ENCODE measurements at regions not wholly inside any gene's neighbourhood (a gene's known extent, or its start where the extent isn't known, plus 50 kb on each side); places are given as distances from the start of the nearest gene placed in this dataset.

- H3K27me3 ChIP-seq (ENCODE audit: control insufficient read depth, insufficient read depth, low read length): no peaks in the 10 kb centered on the region
- no peak overlapping the region for H3K9ac ChIP-seq (ENCODE audit: low read depth, low read length)
- no peak overlapping the region for H3K4me3 ChIP-seq (ENCODE audit: low read depth, low read length)
- H3K9me3 ChIP-seq (ENCODE audit: control insufficient read depth, insufficient read depth, low read length): no peaks in the 10 kb centered on the region
- peaks cover 6% of the 10 kb centered on the region for H3K4me1 ChIP-seq (ENCODE audit: control insufficient read depth, insufficient read depth, low read length)
- no peaks in the 10 kb centered on the region for H3K36me3 ChIP-seq (ENCODE audit: control insufficient read depth, insufficient read depth, low read length)
Observed at GRCh38 chr12:91786499-91787272, 359.0 kb downstream of the BTG1 start.

GRCh38 chr12:91785655-91786498 lies 359.8 kb downstream of the BTG1 start:
- Histone ChIP-seq H3K4me3 (ENCODE audit: low read depth, low read length) (no peak overlapping the region), H3K36me3 (ENCODE audit: control insufficient read depth, insufficient read depth, low read length) (no peaks in the 10 kb centered on the region), H3K27me3 (ENCODE audit: control insufficient read depth, insufficient read depth, low read length) (no peaks in the 10 kb centered on the region), H3K4me1 (ENCODE audit: control insufficient read depth, insufficient read depth, low read length) (peaks cover 6% of the 10 kb centered on the region), H3K9me3 (ENCODE audit: control insufficient read depth, insufficient read depth, low read length) (no peaks in the 10 kb centered on the region), H3K9ac (ENCODE audit: low read depth, low read length) (no peak overlapping the region)

GRCh38 chr12:91781114-91781513 lies 364.5 kb downstream of the BTG1 start:
- Histone ChIP-seq H3K27me3 (ENCODE audit: control insufficient read depth, insufficient read depth, low read length) (no peaks in the 10 kb centered on the region), H3K4me1 (ENCODE audit: control insufficient read depth, insufficient read depth, low read length) (peaks cover 3% of the 10 kb centered on the region), H3K9ac (ENCODE audit: low read depth, low read length) (no peak overlapping the region), H3K9me3 (ENCODE audit: control insufficient read depth, insufficient read depth, low read length) (no peaks in the 10 kb centered on the region), H3K4me3 (ENCODE audit: low read depth, low read length) (no peak overlapping the region), H3K36me3 (ENCODE audit: control insufficient read depth, insufficient read depth, low read length) (no peaks in the 10 kb centered on the region)

DNA sequence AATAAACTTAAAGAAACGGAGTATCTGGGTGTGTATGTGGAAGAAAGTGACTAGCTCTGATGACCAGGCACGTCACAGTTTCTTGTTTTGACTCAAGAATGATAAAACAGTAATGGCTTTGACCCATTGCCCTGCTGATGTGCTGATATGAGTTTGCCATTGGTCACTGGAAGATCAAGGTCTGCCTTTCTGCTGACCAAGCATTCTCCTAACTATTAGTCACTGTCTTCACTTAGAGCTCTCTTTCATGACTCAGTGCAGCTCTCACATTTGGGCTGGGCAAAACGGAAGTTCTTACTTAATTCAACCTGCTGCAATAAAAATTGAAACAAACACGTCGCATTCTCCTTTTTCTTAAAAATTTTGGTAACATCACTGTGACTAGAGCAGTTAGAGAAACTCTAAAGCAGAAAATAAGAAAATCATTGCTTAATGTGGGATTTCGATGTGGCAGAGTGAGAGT lies 366.7 kb downstream of the BTG1 start:
- no peak overlapping the region for H3K4me3 ChIP-seq (ENCODE audit: low read depth, low read length)
- H3K9ac ChIP-seq (ENCODE audit: low read depth, low read length): no peak overlapping the region
- no peaks in the 10 kb centered on the region for H3K36me3 ChIP-seq (ENCODE audit: control insufficient read depth, insufficient read depth, low read length)
- no peaks in the 10 kb centered on the region for H3K27me3 ChIP-seq (ENCODE audit: control insufficient read depth, insufficient read depth, low read length)
- H3K9me3 ChIP-seq (ENCODE audit: control insufficient read depth, insufficient read depth, low read length): no peaks in the 10 kb centered on the region
- peaks cover 3% of the 10 kb centered on the region for H3K4me1 ChIP-seq (ENCODE audit: control insufficient read depth, insufficient read depth, low read length)

DNA sequence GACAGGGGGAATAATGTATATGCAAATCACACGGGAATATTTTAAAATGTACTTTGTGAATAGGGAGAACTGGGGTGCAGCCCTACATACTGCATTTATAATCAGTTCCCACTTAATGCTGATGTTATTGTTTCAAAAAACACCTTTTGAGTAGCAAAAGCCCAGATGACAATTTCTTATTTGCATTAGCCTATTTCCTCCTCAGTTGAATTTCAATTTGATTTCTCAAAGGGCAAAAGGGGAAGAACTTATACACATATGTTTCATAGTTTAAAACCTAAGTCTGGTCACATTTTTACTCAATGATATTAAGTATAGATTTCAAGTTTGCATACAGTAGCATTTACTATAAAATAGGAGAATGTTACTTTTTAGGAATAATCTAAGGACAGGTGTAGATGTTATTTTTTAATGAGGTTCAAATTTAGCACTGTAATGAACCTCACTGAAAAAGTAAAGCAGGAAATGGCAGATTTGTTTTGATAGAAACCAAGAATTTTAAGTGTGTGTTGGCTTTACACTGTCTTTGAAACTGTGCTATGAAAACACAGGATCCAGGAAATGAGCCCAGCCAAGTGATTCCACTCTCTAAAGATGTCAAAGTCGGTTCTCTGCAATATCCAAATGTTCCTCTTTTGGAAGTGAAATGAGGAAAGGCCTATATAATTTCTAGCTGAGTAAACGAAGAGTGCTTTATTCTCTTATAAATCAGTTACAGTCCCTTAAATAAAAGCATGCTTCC lies 367.4 kb downstream of the BTG1 start:
- Histone ChIP-seq H3K4me1 (ENCODE audit: control insufficient read depth, insufficient read depth, low read length) (peaks cover 3% of the 10 kb centered on the region), H3K9ac (ENCODE audit: low read depth, low read length) (no peak overlapping the region)

DNA sequence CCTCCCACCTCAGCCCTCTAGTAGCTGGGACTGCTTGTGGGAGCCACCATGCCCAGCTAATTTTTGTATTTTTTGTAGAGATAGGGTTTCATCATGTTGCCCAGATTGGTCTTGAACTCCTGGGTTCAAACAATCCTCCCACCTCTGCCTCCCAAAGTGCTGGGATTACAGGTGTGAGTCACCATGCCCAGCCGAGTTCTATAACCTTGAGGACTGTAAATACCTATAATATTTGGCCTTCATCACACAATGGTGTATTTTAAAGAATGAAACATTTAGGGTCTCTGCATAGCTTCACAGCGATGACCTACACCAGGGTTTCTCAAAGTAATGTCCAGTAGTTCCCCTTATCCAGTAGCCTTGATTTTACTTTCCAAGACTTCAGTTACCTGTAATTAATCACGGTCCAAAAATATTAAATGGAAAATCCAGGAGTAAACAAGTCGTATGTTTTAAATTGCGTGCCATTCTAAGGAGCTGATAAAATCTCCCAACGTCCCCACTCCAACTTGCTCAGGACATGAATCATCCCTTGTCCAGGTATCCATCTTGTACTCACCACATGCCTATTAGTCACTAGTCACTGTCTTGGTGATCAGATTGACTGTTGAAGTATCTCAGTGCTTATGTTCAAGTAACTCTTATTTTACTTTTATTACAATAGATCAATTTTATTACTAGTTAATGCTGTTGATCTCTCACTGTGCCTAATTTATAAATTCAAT lies 368.2 kb downstream of the BTG1 start:
- Histone ChIP-seq H3K27me3 (ENCODE audit: control insufficient read depth, insufficient read depth, low read length) (no peaks in the 10 kb centered on the region), H3K4me3 (ENCODE audit: low read depth, low read length) (no peak overlapping the region), H3K36me3 (ENCODE audit: control insufficient read depth, insufficient read depth, low read length) (no peaks in the 10 kb centered on the region), H3K9ac (ENCODE audit: low read depth, low read length) (no peak overlapping the region), H3K4me1 (ENCODE audit: control insufficient read depth, insufficient read depth, low read length) (peaks cover 3% of the 10 kb centered on the region), H3K9me3 (ENCODE audit: control insufficient read depth, insufficient read depth, low read length) (no peaks in the 10 kb centered on the region)

More for the DNA sequence above, 367.4 kb downstream of the BTG1 start:
- no peaks in the 10 kb centered on the region for H3K36me3 ChIP-seq (ENCODE audit: control insufficient read depth, insufficient read depth, low read length)
- H3K4me3 ChIP-seq (ENCODE audit: low read depth, low read length): no peak overlapping the region
- H3K9me3 ChIP-seq (ENCODE audit: control insufficient read depth, insufficient read depth, low read length): no peaks in the 10 kb centered on the region
- H3K27me3 ChIP-seq (ENCODE audit: control insufficient read depth, insufficient read depth, low read length): no peaks in the 10 kb centered on the region

DNA sequence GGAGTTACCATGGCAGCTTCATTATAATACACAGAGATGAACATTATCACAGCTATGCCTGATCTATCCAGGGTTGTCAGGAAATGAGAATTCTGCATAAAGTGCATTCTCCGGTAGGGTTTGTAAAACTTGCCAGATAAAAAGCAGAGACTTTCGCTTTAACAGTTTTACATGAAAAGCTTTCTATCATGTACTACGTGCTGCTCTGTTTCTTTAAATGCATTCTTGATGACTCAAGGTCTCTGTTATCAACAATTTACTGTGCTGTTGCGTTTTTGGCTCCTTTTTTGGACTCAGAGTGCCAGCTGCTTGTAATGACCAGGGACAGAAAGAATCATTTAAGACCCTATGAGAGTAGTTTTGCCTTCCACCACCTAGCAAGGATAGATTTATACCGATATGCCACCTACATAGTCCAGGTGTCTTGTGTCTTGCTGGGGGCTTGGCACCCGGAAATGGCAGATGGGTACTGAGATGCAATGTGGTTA lies 371.2 kb downstream of the BTG1 start:
- Histone ChIP-seq H3K36me3 (ENCODE audit: control insufficient read depth, insufficient read depth, low read length) (no peaks in the 10 kb centered on the region), H3K9ac (ENCODE audit: low read depth, low read length) (no peak overlapping the region), H3K27me3 (ENCODE audit: control insufficient read depth, insufficient read depth, low read length) (no peaks in the 10 kb centered on the region), H3K4me3 (ENCODE audit: low read depth, low read length) (no peak overlapping the region), H3K9me3 (ENCODE audit: control insufficient read depth, insufficient read depth, low read length) (no peaks in the 10 kb centered on the region), H3K4me1 (ENCODE audit: control insufficient read depth, insufficient read depth, low read length) (peaks cover 3% of the 10 kb centered on the region)

GRCh38 chr12:91773749-91774429 lies 371.8 kb downstream of the BTG1 start:
- no peaks in the 10 kb centered on the region for H3K27me3 ChIP-seq (ENCODE audit: control insufficient read depth, insufficient read depth, low read length)
- H3K4me3 ChIP-seq (ENCODE audit: low read depth, low read length): no peak overlapping the region
- H3K9ac ChIP-seq (ENCODE audit: low read depth, low read length): no peak overlapping the region

GRCh38 chr12:91772411-91772810 lies 373.2 kb downstream of the BTG1 start:
- Histone ChIP-seq H3K4me3 (ENCODE audit: low read depth, low read length) (no peak overlapping the region), H3K36me3 (ENCODE audit: control insufficient read depth, insufficient read depth, low read length) (no peaks in the 10 kb centered on the region)

More at GRCh38 chr12:91773749-91774429, 371.8 kb downstream of the BTG1 start:
- Histone ChIP-seq H3K4me1 (ENCODE audit: control insufficient read depth, insufficient read depth, low read length) (peaks cover 3% of the 10 kb centered on the region), H3K36me3 (ENCODE audit: control insufficient read depth, insufficient read depth, low read length) (no peaks in the 10 kb centered on the region), H3K9me3 (ENCODE audit: control insufficient read depth, insufficient read depth, low read length) (no peaks in the 10 kb centered on the region)

GRCh38 chr12:91769736-91770135 lies 375.9 kb downstream of the BTG1 start:
- Histone ChIP-seq H3K9ac (ENCODE audit: low read depth, low read length) (no peak overlapping the region), H3K4me1 (ENCODE audit: control insufficient read depth, insufficient read depth, low read length) (no peaks in the 10 kb centered on the region), H3K27me3 (ENCODE audit: control insufficient read depth, insufficient read depth, low read length) (no peaks in the 10 kb centered on the region), H3K9me3 (ENCODE audit: control insufficient read depth, insufficient read depth, low read length) (no peaks in the 10 kb centered on the region), H3K4me3 (ENCODE audit: low read depth, low read length) (no peak overlapping the region), H3K36me3 (ENCODE audit: control insufficient read depth, insufficient read depth, low read length) (no peaks in the 10 kb centered on the region)

More at GRCh38 chr12:91772411-91772810, 373.2 kb downstream of the BTG1 start:
- H3K9ac ChIP-seq (ENCODE audit: low read depth, low read length): no peak overlapping the region
- H3K4me1 ChIP-seq (ENCODE audit: control insufficient read depth, insufficient read depth, low read length): no peaks in the 10 kb centered on the region
- no peaks in the 10 kb centered on the region for H3K9me3 ChIP-seq (ENCODE audit: control insufficient read depth, insufficient read depth, low read length)
- H3K27me3 ChIP-seq (ENCODE audit: control insufficient read depth, insufficient read depth, low read length): no peaks in the 10 kb centered on the region

Data from iPS-15b (cell line).